ENCODE measurements at regions not wholly inside any gene's neighbourhood (a gene's known extent, or its start where the extent isn't known, plus 50 kb on each side); places are given as distances from the start of the nearest gene placed in this dataset.

DNA sequence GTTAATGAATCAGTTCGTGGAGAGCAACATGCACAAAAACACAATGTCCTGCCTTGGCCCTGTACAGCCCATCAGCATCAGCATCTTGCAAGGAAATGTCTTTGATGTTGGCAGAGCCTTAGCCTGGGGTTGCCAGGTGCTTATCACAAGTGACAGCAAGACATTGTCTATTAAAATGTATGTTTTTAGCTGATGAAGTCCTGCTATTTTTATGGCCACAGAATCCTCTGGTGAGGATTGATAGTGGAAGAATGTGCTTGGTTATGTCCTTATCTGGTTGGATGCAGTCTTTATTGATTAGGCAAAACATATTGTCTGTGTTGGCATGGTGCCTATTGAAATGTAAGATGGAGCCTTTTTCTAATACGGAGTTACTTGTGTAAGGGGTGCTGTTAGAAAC, 1427.0 kb upstream of the MIR17HG start:
- TF ChIP-seq, protein P1, sequence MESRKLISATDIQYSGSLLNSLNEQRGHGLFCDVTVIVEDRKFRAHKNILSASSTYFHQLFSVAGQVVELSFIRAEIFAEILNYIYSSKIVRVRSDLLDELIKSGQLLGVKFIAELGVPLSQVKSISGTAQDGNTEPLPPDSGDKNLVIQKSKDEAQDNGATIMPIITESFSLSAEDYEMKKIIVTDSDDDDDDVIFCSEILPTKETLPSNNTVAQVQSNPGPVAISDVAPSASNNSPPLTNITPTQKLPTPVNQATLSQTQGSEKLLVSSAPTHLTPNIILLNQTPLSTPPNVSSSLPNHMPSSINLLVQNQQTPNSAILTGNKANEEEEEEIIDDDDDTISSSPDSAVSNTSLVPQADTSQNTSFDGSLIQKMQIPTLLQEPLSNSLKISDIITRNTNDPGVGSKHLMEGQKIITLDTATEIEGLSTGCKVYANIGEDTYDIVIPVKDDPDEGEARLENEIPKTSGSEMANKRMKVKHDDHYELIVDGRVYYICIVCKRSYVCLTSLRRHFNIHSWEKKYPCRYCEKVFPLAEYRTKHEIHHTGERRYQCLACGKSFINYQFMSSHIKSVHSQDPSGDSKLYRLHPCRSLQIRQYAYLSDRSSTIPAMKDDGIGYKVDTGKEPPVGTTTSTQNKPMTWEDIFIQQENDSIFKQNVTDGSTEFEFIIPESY (IDR thresholded peaks at IDR 0.05) = no peak
- TF ChIP-seq, protein P2, sequence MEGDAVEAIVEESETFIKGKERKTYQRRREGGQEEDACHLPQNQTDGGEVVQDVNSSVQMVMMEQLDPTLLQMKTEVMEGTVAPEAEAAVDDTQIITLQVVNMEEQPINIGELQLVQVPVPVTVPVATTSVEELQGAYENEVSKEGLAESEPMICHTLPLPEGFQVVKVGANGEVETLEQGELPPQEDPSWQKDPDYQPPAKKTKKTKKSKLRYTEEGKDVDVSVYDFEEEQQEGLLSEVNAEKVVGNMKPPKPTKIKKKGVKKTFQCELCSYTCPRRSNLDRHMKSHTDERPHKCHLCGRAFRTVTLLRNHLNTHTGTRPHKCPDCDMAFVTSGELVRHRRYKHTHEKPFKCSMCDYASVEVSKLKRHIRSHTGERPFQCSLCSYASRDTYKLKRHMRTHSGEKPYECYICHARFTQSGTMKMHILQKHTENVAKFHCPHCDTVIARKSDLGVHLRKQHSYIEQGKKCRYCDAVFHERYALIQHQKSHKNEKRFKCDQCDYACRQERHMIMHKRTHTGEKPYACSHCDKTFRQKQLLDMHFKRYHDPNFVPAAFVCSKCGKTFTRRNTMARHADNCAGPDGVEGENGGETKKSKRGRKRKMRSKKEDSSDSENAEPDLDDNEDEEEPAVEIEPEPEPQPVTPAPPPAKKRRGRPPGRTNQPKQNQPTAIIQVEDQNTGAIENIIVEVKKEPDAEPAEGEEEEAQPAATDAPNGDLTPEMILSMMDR (IDR thresholded peaks at IDR 0.05; ENCODE audit: low read depth, low read length, missing input control) = no peak
- TF ChIP-seq YY1 (IDR thresholded peaks at IDR 0.05) (no peak), RAD21 (IDR thresholded peaks at IDR 0.05) (no peak), JUND (IDR thresholded peaks at IDR 0.05) (no peak), SP1 (IDR thresholded peaks at IDR 0.05) (no peak), EGR1 (IDR thresholded peaks at IDR 0.05; ENCODE audit: low read depth in 2 of 2) (no peak)
- TF ChIP-seq, protein P3, sequence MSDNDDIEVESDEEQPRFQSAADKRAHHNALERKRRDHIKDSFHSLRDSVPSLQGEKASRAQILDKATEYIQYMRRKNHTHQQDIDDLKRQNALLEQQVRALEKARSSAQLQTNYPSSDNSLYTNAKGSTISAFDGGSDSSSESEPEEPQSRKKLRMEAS (IDR thresholded peaks at IDR 0.05) = no peak

Measured in liver (tissue), 3 donors.